HG03060 (cell line): ENCODE measurements at regions not wholly inside any gene's neighbourhood (a gene's known extent, or its start where the extent isn't known, plus 50 kb on each side); places are given as distances from the start of the nearest gene placed in this dataset.
"Not testable (repeated sequence)": the region's sequence is repeated elsewhere in the genome, so short reads cannot be mapped to it uniquely, and the experiment has no call there.

ENCODE experiments used
- ATAC-seq: cut with Tn5 transposase; IDR thresholded peaks from one replicate; pipeline ENCODE4 v1.9.1; 2021; ENCODE audit warnings: low read depth, moderate number of reproducible peaks; ENCODE audit not compliant: unreplicated experiment

- no peak for ATAC-seq
These were observed 174.3 kb downstream of the TFAP2B start for GRCh38 chr6:50992704-50993625.

GRCh38 chr6:50993941-50994720 is 175.5 kb downstream of the TFAP2B start:
- ATAC-seq: no peak

GRCh38 chr6:50995036-50995435 is 176.4 kb downstream of the TFAP2B start:
- ATAC-seq: no peak

GRCh38 chr6:50998905-50999304 is 180.2 kb downstream of the TFAP2B start:
- ATAC-seq: no peak

GRCh38 chr6:51001399-51001798 is 182.7 kb downstream of the TFAP2B start:
- no peak for ATAC-seq

- ATAC-seq: no peak
These were observed 185.7 kb downstream of the TFAP2B start for GRCh38 chr6:51004380-51004779.

GRCh38 chr6:51005779-51006178 is 187.1 kb downstream of the TFAP2B start:
- ATAC-seq: no peak

GRCh38 chr6:51007237-51007636 is 188.6 kb downstream of the TFAP2B start:
- ATAC-seq: no peak

GRCh38 chr6:51008693-51009092 is 190.0 kb downstream of the TFAP2B start:
- not testable (repeated sequence) for ATAC-seq

- no peak for ATAC-seq
These were observed 194.7 kb downstream of the TFAP2B start for GRCh38 chr6:51013376-51013775.

- ATAC-seq: no peak
These were observed 196.7 kb downstream of the TFAP2B start for GRCh38 chr6:51015394-51015793.

- no peak for ATAC-seq
These were observed 197.8 kb downstream of the TFAP2B start for GRCh38 chr6:51016489-51016888.

- ATAC-seq: no peak
These were observed 201.1 kb downstream of the TFAP2B start for GRCh38 chr6:51019806-51020205.

- ATAC-seq: no peak
These were observed 202.5 kb downstream of the TFAP2B start for GRCh38 chr6:51021171-51021570.

GRCh38 chr6:51024126-51024525 is 205.5 kb downstream of the TFAP2B start:
- ATAC-seq: no peak

- no peak for ATAC-seq
These were observed 206.6 kb downstream of the TFAP2B start for GRCh38 chr6:51025082-51025777.

- ATAC-seq: no peak
These were observed 208.8 kb downstream of the TFAP2B start for GRCh38 chr6:51027283-51028065.

- no peak for ATAC-seq
These were observed 209.6 kb downstream of the TFAP2B start for GRCh38 chr6:51028276-51028675.

GRCh38 chr6:51029561-51029960 is 210.9 kb downstream of the TFAP2B start:
- no peak for ATAC-seq

- no peak for ATAC-seq
These were observed 226.9 kb downstream of the TFAP2B start for GRCh38 chr6:51045548-51045947.
